HepG2 (cell line): ENCODE measurements at regions not wholly inside any gene's neighbourhood (a gene's known extent, or its start where the extent isn't known, plus 50 kb on each side); places are given as distances from the start of the nearest gene placed in this dataset.

Experiments
- ATAC-seq: fragments of 200-7000 bp; cut with Tn5 transposase; 3 replicates; pipeline ENCODE4 v1.9.1; 2020; ENCODE audit warnings: mild to moderate bottlenecking, moderate library complexity
- BruUV-seq: library from RNA; stranded (reverse); fragments of 400-500 nt; replicated peaks from 2 replicates; lab custom pipeline; 2021; lab: Mats Ljungman, UMichigan
- CTCF ChIA-PET: fragments of 300-600 bp; formaldehyde crosslinking; extraction: SDS; loops from one replicate; lab custom pipeline; 2021; ENCODE audit warnings: low total read pairs, inconsistent platforms, low intra/inter-chr PET ratio; lab: Yijun Ruan, JAX
- POLR2A ChIA-PET: fragments of 350-600 bp; sonication (Branson Sonifier 250); formaldehyde crosslinking; loops from one replicate; lab custom pipeline; 2020; ENCODE audit warnings: antibody characterized with exemption, inconsistent platforms; lab: Yijun Ruan, JAX
- DNase-seq: peaks from one replicate; pipeline ENCODE4 v3.0.0-alpha.2; 2015; ENCODE audit warnings: low spot score
- FAIRE-seq: peaks from 3 replicates; lab custom pipeline; 2011; peaks lifted over from hg19 to GRCh38; lab: Jason Lieb, UNC
- H2AFZ ChIP-seq: one replicate; pipeline ENCODE4 v1.6.1; 2011; ENCODE audit warnings: low read length, inconsistent platforms
- H3K27ac ChIP-seq: fragments of 300-600 bp; 3 replicates; pipeline ENCODE4 v1.8.0; 2011; ENCODE audit warnings: mixed run types, mild to moderate bottlenecking, mixed read lengths, low read length, inconsistent platforms; ENCODE audit not compliant: insufficient read depth; ENCODE audit errors: extremely low read length
- H3K27me3 ChIP-seq, 2 experiments: fragments of 200-600 bp in 1 of 2; 2 replicates in 1 of 2; 3 replicates in 1 of 2; pipeline versions ENCODE4 v1.6.0 to v1.8.0; 2011; ENCODE audit warnings: low read length in 2 of 2, mild to moderate bottlenecking in 2 of 2, moderate library complexity in 2 of 2, inconsistent platforms in 1 of 2; ENCODE audit not compliant: insufficient read depth in 2 of 2, control insufficient read depth in 1 of 2
- H3K36me3 ChIP-seq, 2 experiments: fragments of 200-600 bp in 1 of 2; replicated peaks in 1 of 2; 2 replicates in 1 of 2; 3 replicates in 1 of 2; pipeline versions ENCODE4 v1.5.1 to v1.8.0; 2011; ENCODE audit warnings: low read length in 2 of 2, inconsistent platforms in 1 of 2; ENCODE audit not compliant: insufficient read depth in 2 of 2, control insufficient read depth in 1 of 2
- H3K4me1 ChIP-seq: 2 replicates; pipeline ENCODE4 v1.5.1; 2012; ENCODE audit warnings: low read length, inconsistent platforms; ENCODE audit not compliant: insufficient read depth
- H3K4me2 ChIP-seq: 2 replicates; pipeline ENCODE4 v1.6.0; 2011; ENCODE audit warnings: low read depth, low read length, inconsistent platforms
- H3K4me3 ChIP-seq, 3 experiments: fragments of 200-600 bp in 1 of 3; sonication (generic), shearing (Covaris generic) in 1 of 3; replicated peaks in 1 of 3; 2 replicates each; pipeline ENCODE4 v1.5.1; 2011 to 2016; ENCODE audit warnings: low read length in 3 of 3, inconsistent platforms in 2 of 3, low read depth in 2 of 3, mild to moderate bottlenecking in 2 of 3, control low read depth in 1 of 3, mixed read lengths in 1 of 3; ENCODE audit not compliant: insufficient read depth in 1 of 3
- H3K79me2 ChIP-seq: one replicate; pipeline ENCODE4 v1.6.1; 2011; ENCODE audit warnings: low read length, inconsistent platforms; ENCODE audit not compliant: insufficient read depth
- H3K9ac ChIP-seq: 2 replicates; pipeline ENCODE4 v1.6.0; 2011; ENCODE audit warnings: mild to moderate bottlenecking, low read depth, low read length, inconsistent platforms; ENCODE audit not compliant: insufficient read depth
- H3K9me3 ChIP-seq: 2 replicates; pipeline ENCODE4 v1.5.1; 2012; ENCODE audit warnings: mild to moderate bottlenecking, low read length
- H4K20me1 ChIP-seq: 2 replicates; pipeline ENCODE4 v1.6.0; 2011; ENCODE audit warnings: inconsistent platforms, mild to moderate bottlenecking, low read length, moderate library complexity; ENCODE audit not compliant: insufficient read depth
- FOSL1 ChIP-seq: sonication (generic); formaldehyde crosslinking; IDR thresholded peaks from 2 replicates; pipeline ENCODE4 v1.9.0; 2021; ENCODE audit warnings: missing genetic modification reagents, borderline replicate concordance
- HOXA3 ChIP-seq: sonication (generic); formaldehyde crosslinking; IDR thresholded peaks from 2 replicates; pipeline ENCODE4 v1.5.0; 2020; ENCODE audit warnings: missing genetic modification reagents
- NFYB ChIP-seq: sonication (generic); formaldehyde crosslinking; IDR thresholded peaks from 2 replicates; pipeline ENCODE4 v1.4.0; 2020; ENCODE audit warnings: missing genetic modification reagents
- PAXIP1 ChIP-seq: sonication (generic); formaldehyde crosslinking; conservative IDR thresholded peaks from 2 replicates; pipeline ENCODE4 v1.4.0; 2020; ENCODE audit warnings: mild to moderate bottlenecking, missing genetic modification reagents, moderate library complexity
- POLR2A ChIP-seq, 2 experiments: IDR thresholded peaks; 2 replicates each; pipeline ENCODE4 v1.6.1; 2011; ENCODE audit warnings: low read depth in 2 of 2, low read length in 2 of 2, mild to moderate bottlenecking in 1 of 2, moderate library complexity in 1 of 2; ENCODE audit not compliant: insufficient read depth in 1 of 2
- SP2 ChIP-seq: sonication (generic); formaldehyde crosslinking; IDR thresholded peaks from 2 replicates; pipeline ENCODE4 v1.5.1; 2020; ENCODE audit warnings: mild to moderate bottlenecking, missing genetic modification reagents
- TRIM22 ChIP-seq: fragments of 450-650 bp; IDR thresholded peaks from 2 replicates; pipeline ENCODE4 v1.6.1; 2017
- ZBTB4 ChIP-seq: sonication (generic); formaldehyde crosslinking; IDR thresholded peaks from 2 replicates; pipeline ENCODE4 v1.4.0; 2020; ENCODE audit warnings: missing genetic modification reagents, mild to moderate bottlenecking, borderline replicate concordance
- ZNF776 ChIP-seq: sonication (generic); formaldehyde crosslinking; IDR thresholded peaks from 2 replicates; pipeline ENCODE4 v1.4.0; 2020; ENCODE audit warnings: mild to moderate bottlenecking, missing genetic modification reagents
- ZSCAN21 ChIP-seq: sonication (generic); formaldehyde crosslinking; IDR thresholded peaks from 2 replicates; pipeline ENCODE4 v1.8.0; 2022; ENCODE audit warnings: mild to moderate bottlenecking, missing genetic modification reagents, moderate library complexity, borderline replicate concordance
- WGBS: methylation state at CpG from one replicate; pipeline ENCODE4 v1.1.6; 2017; ENCODE audit warnings: low lambda C conversion rate; 5-methylcytosine and 5-hydroxymethylcytosine counted together
- in situ Hi-C: cut with HindIII; loops from 2 replicates; pipeline ENCODE4 v1.10.0; 2017; ENCODE audit warnings: low pct_unique_long_range_greater_than_20kb; ENCODE audit not compliant: extremely low pct_ligation_motif_present
- intact Hi-C: fragments of 100-400 bp; cut with micrococcal nuclease; formaldehyde crosslinking; loops from one replicate; pipeline ENCODE4 v1.10.0; 2022; ENCODE audit not compliant: unreplicated experiment
- TF ChIP-seq, protein P1 (sequence below): sonication (generic); formaldehyde crosslinking; conservative IDR thresholded peaks from 2 replicates; pipeline ENCODE4 v1.4.0; 2020; ENCODE audit warnings: missing genetic modification reagents

GRCh38 chr2:2804528-2804927 lies 473.5 kb upstream of the MYT1L start (continued):
- TF ChIP-seq PAXIP1 (CRISPR knock-in tag): no peak
- no peak for TF ChIP-seq ZSCAN21 (CRISPR knock-in tag)
- TF ChIP-seq, all 625 proteins: peak for 0

- Histone ChIP-seq H2AFZ (no peak overlapping the region), H3K27me3 (peaks cover 3 to 31% of the 10 kb centered on the region in 2 experiments; a peak in 4 of 5 replicates), H3K4me1 (no peaks in the 10 kb centered on the region), H3K9ac (no peak overlapping the region), H3K36me3 (no peaks in the 10 kb centered on the region), H3K9me3 (no peaks in the 10 kb centered on the region), H3K4me3 (no peak overlapping the region), H4K20me1 (no peaks in the 10 kb centered on the region), H3K27ac (no peak overlapping the region), H3K4me2 (no peak overlapping the region), H3K79me2 (no peaks in the 10 kb centered on the region)
- DNase-seq: no peak
- intact Hi-C loops (no loop called here), in situ Hi-C loops (no loop called here)
- ChIA-PET POLR2A (no interaction called here), CTCF (no interaction called here)
- ATAC-seq: no peak
- no TSS peak for BruUV-seq
- no peak for TF ChIP-seq FOSL1 (CRISPR knock-in tag)
- no peak for TF ChIP-seq TRIM22
- no peak for TF ChIP-seq SP2 (CRISPR knock-in tag)
- TF ChIP-seq ZBTB4 (CRISPR knock-in tag): no peak
- no peak for TF ChIP-seq NFYB (CRISPR knock-in tag)
- TF ChIP-seq ZNF776 (CRISPR knock-in tag): no peak
- no peak for TF ChIP-seq HOXA3 (CRISPR knock-in tag)
- TF ChIP-seq POLR2A (IDR thresholded peaks at IDR 0.05; ENCODE audit: insufficient read depth in 1 of 2, low read depth in 2 of 2, low read length in 2 of 2): no peak
- TF ChIP-seq, protein P1, sequence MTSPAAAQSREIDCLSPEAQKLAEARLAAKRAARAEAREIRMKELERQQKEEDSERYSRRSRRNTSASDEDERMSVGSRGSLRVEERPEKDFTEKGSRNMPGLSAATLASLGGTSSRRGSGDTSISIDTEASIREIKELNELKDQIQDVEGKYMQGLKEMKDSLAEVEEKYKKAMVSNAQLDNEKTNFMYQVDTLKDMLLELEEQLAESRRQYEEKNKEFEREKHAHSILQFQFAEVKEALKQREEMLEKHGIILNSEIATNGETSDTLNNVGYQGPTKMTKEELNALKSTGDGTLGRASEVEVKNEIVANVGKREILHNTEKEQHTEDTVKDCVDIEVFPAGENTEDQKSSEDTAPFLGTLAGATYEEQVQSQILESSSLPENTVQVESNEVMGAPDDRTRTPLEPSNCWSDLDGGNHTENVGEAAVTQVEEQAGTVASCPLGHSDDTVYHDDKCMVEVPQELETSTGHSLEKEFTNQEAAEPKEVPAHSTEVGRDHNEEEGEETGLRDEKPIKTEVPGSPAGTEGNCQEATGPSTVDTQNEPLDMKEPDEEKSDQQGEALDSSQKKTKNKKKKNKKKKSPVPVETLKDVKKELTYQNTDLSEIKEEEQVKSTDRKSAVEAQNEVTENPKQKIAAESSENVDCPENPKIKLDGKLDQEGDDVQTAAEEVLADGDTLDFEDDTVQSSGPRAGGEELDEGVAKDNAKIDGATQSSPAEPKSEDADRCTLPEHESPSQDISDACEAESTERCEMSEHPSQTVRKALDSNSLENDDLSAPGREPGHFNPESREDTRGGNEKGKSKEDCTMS: no peak
- 12% methylated on average over 3 of the region's 3 CpGs for WGBS
- no peak for FAIRE-seq
These were observed 470.4 kb upstream of the MYT1L start for GRCh38 chr2:2801458-2801857.
